ENCODE measurements at regions not wholly inside any gene's neighbourhood (a gene's known extent, or its start where the extent isn't known, plus 50 kb on each side); places are given as distances from the start of the nearest gene placed in this dataset.

GRCh38 chr1:80044662-80045061 lies 1038.1 kb upstream of the ADGRL4 start (continued):
- TF ChIP-seq E2F6 (IDR thresholded peaks at IDR 0.05): no peak
- TF ChIP-seq SIRT6 (IDR thresholded peaks at IDR 0.05; ENCODE audit: low read length): no peak
- no peak for TF ChIP-seq CBX8 (IDR thresholded peaks at IDR 0.05; ENCODE audit: borderline replicate concordance, low read depth, low read length)
- TF ChIP-seq JUND (IDR thresholded peaks at IDR 0.05; ENCODE audit: low read length): no peak
- no peak for TF ChIP-seq NANOG (IDR thresholded peaks at IDR 0.05; ENCODE audit: insufficient read depth, low read depth, low read length, poor library complexity, severe bottlenecking)
- no peak for TF ChIP-seq SP2 (IDR thresholded peaks at IDR 0.05; ENCODE audit: low read length)

Data from H1 (cell line).